GM23338 (cell line): ENCODE measurements at regions not wholly inside any gene's neighbourhood (a gene's known extent, or its start where the extent isn't known, plus 50 kb on each side); places are given as distances from the start of the nearest gene placed in this dataset.

Experiments used
- ATAC-seq: fragments of 200-7000 bp; cut with Tn5 transposase; 3 replicates; pipeline ENCODE4 v1.9.1; 2020
- DNase-seq: peaks from one replicate; pipeline ENCODE4 v3.0.0-alpha.2; 2015; ENCODE audit warnings: low spot score
- H2AFZ ChIP-seq: fragments of 200-600 bp; sonication (generic); 2 replicates; pipeline ENCODE4 v1.8.0; 2016; ENCODE audit warnings: antibody characterized with exemption, mild to moderate bottlenecking, moderate library complexity
- H3F3A ChIP-seq: fragments of 200-600 bp; sonication (generic); replicated peaks from 2 replicates; pipeline ENCODE4 v1.8.0; 2017; ENCODE audit warnings: antibody characterized with exemption, mixed run types, low read depth
- H3K27ac ChIP-seq: fragments of 200-600 bp; sonication (generic); 2 replicates; pipeline ENCODE4 v1.6.1; 2016; ENCODE audit warnings: low read depth
- H3K27me3 ChIP-seq: fragments of 200-600 bp; sonication (generic); 2 replicates; pipeline ENCODE4 v1.8.0; 2016; ENCODE audit warnings: mild to moderate bottlenecking, mixed run types, moderate library complexity; ENCODE audit not compliant: insufficient read depth
- H3K36me3 ChIP-seq: fragments of 200-600 bp; sonication (generic); 2 replicates; pipeline ENCODE4 v1.8.0; 2016; ENCODE audit warnings: mild to moderate bottlenecking; ENCODE audit not compliant: insufficient read depth
- H3K4me1 ChIP-seq: fragments of 200-600 bp; sonication (generic); 2 replicates; pipeline ENCODE4 v1.8.0; 2016; ENCODE audit warnings: mild to moderate bottlenecking, moderate library complexity; ENCODE audit not compliant: insufficient read depth
- H3K4me2 ChIP-seq: fragments of 200-600 bp; sonication (generic); 2 replicates; pipeline ENCODE4 v1.7.1; 2017; ENCODE audit warnings: mixed run types
- H3K4me3 ChIP-seq: fragments of 200-600 bp; sonication (generic); 2 replicates; pipeline ENCODE4 v1.6.1; 2016; ENCODE audit warnings: mixed run types
- H3K79me2 ChIP-seq: fragments of 200-600 bp; sonication (generic); replicated peaks from 2 replicates; pipeline ENCODE4 v1.8.0; 2017; ENCODE audit warnings: mild to moderate bottlenecking; ENCODE audit not compliant: insufficient read depth
- H3K9me2 ChIP-seq: fragments of 200-600 bp; sonication (generic); 2 replicates; pipeline ENCODE4 v1.8.0; 2017; ENCODE audit not compliant: insufficient read depth
- H4K20me1 ChIP-seq: fragments of 200-600 bp; sonication (generic); replicated peaks from 2 replicates; pipeline ENCODE4 v1.8.0; 2017; ENCODE audit warnings: mild to moderate bottlenecking; ENCODE audit not compliant: insufficient read depth
- H3K27ac Mint-ChIP-seq: 2 replicates; pipeline ENCODE4 v1.8.0; 2020; ENCODE audit warnings: inconsistent platforms, mild to moderate bottlenecking, moderate library complexity, mixed read lengths
- H3K27me3 Mint-ChIP-seq: 3 replicates; pipeline ENCODE4 v1.8.0; 2022; ENCODE audit warnings: low read depth, mild to moderate bottlenecking, moderate library complexity, mixed read lengths, inconsistent platforms; ENCODE audit not compliant: insufficient read depth, poor library complexity
- H3K36me3 Mint-ChIP-seq: 3 replicates; pipeline ENCODE4 v1.8.0; 2021; ENCODE audit warnings: low read depth, mild to moderate bottlenecking, inconsistent platforms, moderate library complexity, mixed read lengths
- H3K4me1 Mint-ChIP-seq: 3 replicates; pipeline ENCODE4 v1.8.0; 2020; ENCODE audit warnings: mild to moderate bottlenecking, inconsistent platforms, mixed read lengths
- H3K4me3 Mint-ChIP-seq: 3 replicates; pipeline ENCODE4 v1.8.0; 2021; ENCODE audit warnings: moderate library complexity, mild to moderate bottlenecking, inconsistent platforms, mixed read lengths
- H3K9me3 Mint-ChIP-seq: 3 replicates; pipeline ENCODE4 v1.8.0; 2020; ENCODE audit warnings: moderate library complexity, mild to moderate bottlenecking, inconsistent platforms, mixed read lengths
- CREB1 ChIP-seq: fragments of 250-450 bp; sonication (Bioruptor Pico); IDR thresholded peaks from 2 replicates; pipeline ENCODE4 v1.5.0; 2020; ENCODE audit warnings: low read depth, mild to moderate bottlenecking, moderate library complexity
- ETS1 ChIP-seq: IDR thresholded peaks from 2 replicates; pipeline ENCODE4 v1.6.1; 2016; ENCODE audit warnings: antibody characterized with exemption
- EZH2 ChIP-seq: fragments of 200-600 bp; sonication (generic); IDR thresholded peaks from one replicate; pipeline ENCODE4 v1.8.0; 2017; ENCODE audit warnings: antibody characterized with exemption, mild to moderate bottlenecking, low read depth; ENCODE audit not compliant: unreplicated experiment
- EZH2phosphoT487 ChIP-seq: fragments of 200-600 bp; sonication (generic); IDR thresholded peaks from one replicate; pipeline ENCODE4 v1.8.1; 2018; ENCODE audit warnings: antibody characterized with exemption; ENCODE audit not compliant: unreplicated experiment
- JUNB ChIP-seq: IDR thresholded peaks from one replicate; pipeline ENCODE4 v1.6.1; 2016; ENCODE audit warnings: antibody characterized with exemption; ENCODE audit not compliant: unreplicated experiment
- NANOG ChIP-seq: IDR thresholded peaks from 2 replicates; pipeline ENCODE4 v1.6.1; 2016; ENCODE audit warnings: antibody characterized with exemption, borderline replicate concordance
- POLR2AphosphoS5 ChIP-seq: IDR thresholded peaks from 2 replicates; pipeline ENCODE4 v1.6.1; 2016; ENCODE audit warnings: antibody characterized with exemption, low read depth
- STAT1 ChIP-seq: IDR thresholded peaks from one replicate; pipeline ENCODE4 v1.6.1; 2016; ENCODE audit warnings: antibody characterized with exemption; ENCODE audit not compliant: unreplicated experiment
- ZNF114 ChIP-seq: fragments of 250-450 bp; sonication (Bioruptor Pico); IDR thresholded peaks from 2 replicates; pipeline ENCODE4 v1.5.0; 2020; ENCODE audit warnings: mild to moderate bottlenecking, moderate library complexity
- ZNF462 ChIP-seq: fragments of 250-450 bp; sonication (Bioruptor Pico); IDR thresholded peaks from 2 replicates; pipeline ENCODE4 v1.5.0; 2020; ENCODE audit warnings: mild to moderate bottlenecking, moderate library complexity

GRCh38 chr11:76296731-76297542, 84.0 kb downstream of the THAP12 start:
- no peak overlapping the region for H3K4me3 ChIP-seq
- DNase-seq: no peak
- H3K4me2 ChIP-seq: no peak overlapping the region
- H3K36me3 Mint-ChIP-seq: no peaks in the 10 kb centered on the region
- H3K27ac Mint-ChIP-seq: no peak overlapping the region
- 0 out of 2 replicates have a peak overlapping the region, but pooled peaks have one; percentile 18 for H2AFZ ChIP-seq
- no peaks in the 10 kb centered on the region for H3K36me3 ChIP-seq
- peak; percentile 30; the same call in 1 of the 3 replicates for ATAC-seq
- H4K20me1 ChIP-seq: no peaks in the 10 kb centered on the region
- no peaks in the 10 kb centered on the region for H3K9me2 ChIP-seq
- H3K27me3 ChIP-seq: no peaks in the 10 kb centered on the region
- H3K27ac ChIP-seq: no peak overlapping the region
- TF ChIP-seq EZH2: no peak
- TF ChIP-seq STAT1: no peak
- TF ChIP-seq ZNF114: no peak
- no peak for TF ChIP-seq ETS1
- no peak for TF ChIP-seq EZH2phosphoT487
- no peak for TF ChIP-seq NANOG
- no peak for TF ChIP-seq CREB1 (CRISPR knock-in tag)
- no peak for TF ChIP-seq ZNF462 (CRISPR knock-in tag)
- TF ChIP-seq JUNB: no peak
- no peak for TF ChIP-seq POLR2AphosphoS5
- H3F3A ChIP-seq: no peaks in the 10 kb centered on the region
- peaks cover 10% of the 10 kb centered on the region for H3K27me3 Mint-ChIP-seq
- H3K4me1 ChIP-seq: no peaks in the 10 kb centered on the region
- no peaks in the 10 kb centered on the region for H3K4me1 Mint-ChIP-seq
- no peaks in the 10 kb centered on the region for H3K79me2 ChIP-seq
- H3K4me3 Mint-ChIP-seq: no peak overlapping the region
- no peaks in the 10 kb centered on the region for H3K9me3 Mint-ChIP-seq
